Progenitor cell of endocrine pancreas (in vitro differentiated cells): ENCODE measurements at regions not wholly inside any gene's neighbourhood (a gene's known extent, or its start where the extent isn't known, plus 50 kb on each side); places are given as distances from the start of the nearest gene placed in this dataset.

Source experiments
- DNase-seq: peaks from one replicate; pipeline ENCODE4 v3.0.0; 2021; ENCODE audit warnings: low spot score; ENCODE audit not compliant: unreplicated experiment
- H3K27ac Mint-ChIP-seq: 2 replicates; pipeline ENCODE4 v1.8.0; 2021; ENCODE audit warnings: mild to moderate bottlenecking, moderate library complexity, mixed read lengths
- H3K27me3 Mint-ChIP-seq: 2 replicates; pipeline ENCODE4 v1.8.0; 2021; ENCODE audit warnings: mixed read lengths
- H3K36me3 Mint-ChIP-seq: 2 replicates; pipeline ENCODE4 v1.8.0; 2022; ENCODE audit warnings: mixed read lengths; ENCODE audit not compliant: insufficient read depth
- H3K4me1 Mint-ChIP-seq: 2 replicates; pipeline ENCODE4 v1.8.0; 2021; ENCODE audit warnings: low read depth, mixed read lengths
- H3K4me3 Mint-ChIP-seq: 2 replicates; pipeline ENCODE4 v1.8.0; 2021; ENCODE audit warnings: low read depth, mild to moderate bottlenecking, moderate library complexity, mixed read lengths
- H3K9me3 Mint-ChIP-seq: 2 replicates; pipeline ENCODE4 v1.8.0; 2021; ENCODE audit warnings: low read depth, mixed read lengths
- CTCF ChIP-seq: fragments of 200-600 bp; sonication (generic); IDR thresholded peaks from one replicate; pipeline ENCODE4 v1.5.0; 2021; ENCODE audit warnings: antibody characterized with exemption, mild to moderate bottlenecking; ENCODE audit not compliant: unreplicated experiment

DNA sequence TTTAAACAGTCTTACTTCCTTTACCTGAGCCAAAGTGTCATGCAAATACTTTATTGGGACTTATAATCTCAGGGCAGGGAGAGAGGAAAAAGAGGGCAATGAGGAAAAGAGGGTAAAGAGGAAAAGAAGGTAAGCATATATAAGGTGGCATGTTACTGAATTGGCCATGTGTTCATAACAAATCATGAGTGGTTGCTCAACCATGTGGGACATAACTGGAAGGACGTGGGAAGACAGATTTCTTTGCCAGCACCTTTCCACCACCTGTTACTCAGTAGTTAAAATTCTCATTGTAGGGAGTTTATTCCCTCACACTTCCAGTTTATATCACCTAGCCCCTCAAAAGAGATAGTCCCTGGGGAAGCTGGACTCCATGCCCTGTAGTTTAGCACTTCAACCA, 54.7 kb upstream of the TPRG1 start:
- no peak overlapping the region for H3K27ac Mint-ChIP-seq
- TF ChIP-seq CTCF, result no peak
- peaks cover 19% of the 10 kb centered on the region for H3K9me3 Mint-ChIP-seq
- no peak overlapping the region for H3K4me3 Mint-ChIP-seq
- H3K36me3 Mint-ChIP-seq, result peaks cover 4% of the 10 kb centered on the region
- H3K27me3 Mint-ChIP-seq, result no peaks in the 10 kb centered on the region
- DNase-seq, result no peak
- H3K4me1 Mint-ChIP-seq, result peaks cover 1% of the 10 kb centered on the region

GRCh38 chr3:189118896-189119295, 52.9 kb upstream of the TPRG1 start:
- TF ChIP-seq CTCF, result no peak
- Mint-ChIP-seq H3K9me3 (peaks cover 15% of the 10 kb centered on the region), H3K27me3 (no peaks in the 10 kb centered on the region), H3K36me3 (peaks cover 4% of the 10 kb centered on the region), H3K27ac (no peak overlapping the region), H3K4me3 (no peak overlapping the region), H3K4me1 (peaks cover 16% of the 10 kb centered on the region)
- no peak for DNase-seq

GRCh38 chr3:189119950-189120349, 51.8 kb upstream of the TPRG1 start:
- Mint-ChIP-seq H3K27me3 (no peaks in the 10 kb centered on the region), H3K27ac (no peak overlapping the region), H3K4me3 (no peak overlapping the region), H3K36me3 (peaks cover 4% of the 10 kb centered on the region), H3K9me3 (peaks cover 15% of the 10 kb centered on the region), H3K4me1 (peaks cover 20% of the 10 kb centered on the region)
- no peak for TF ChIP-seq CTCF
- no peak for DNase-seq

- Mint-ChIP-seq H3K27ac (no peak overlapping the region), H3K9me3 (peaks cover 15% of the 10 kb centered on the region), H3K27me3 (no peaks in the 10 kb centered on the region), H3K36me3 (peaks cover 4% of the 10 kb centered on the region), H3K4me1 (peaks cover 23% of the 10 kb centered on the region), H3K4me3 (no peak overlapping the region)
- DNase-seq, result no peak
- no peak for TF ChIP-seq CTCF
Measured at GRCh38 chr3:189121092-189121491, 50.7 kb upstream of the TPRG1 start.
